OCI-LY7 (cell line): ENCODE measurements at regions not wholly inside any gene's neighbourhood (a gene's known extent, or its start where the extent isn't known, plus 50 kb on each side); places are given as distances from the start of the nearest gene placed in this dataset.

Experiments used
- BruUV-seq: library from RNA; stranded (reverse); fragments of 400-500 nt; replicated peaks from 2 replicates; lab custom pipeline; 2021; lab: Mats Ljungman, UMichigan
- CTCF ChIA-PET: fragments of 300-600 bp; sonication (Branson Sonifier 250); formaldehyde crosslinking; loops from one replicate; lab custom pipeline; 2022; ENCODE audit warnings: antibody characterized with exemption; ENCODE audit not compliant: unreplicated experiment; lab: Charles Lee
- POLR2A ChIA-PET: fragments of 300-600 bp; sonication (Branson Sonifier 250); formaldehyde crosslinking; loops from one replicate; lab custom pipeline; 2022; ENCODE audit warnings: antibody characterized with exemption; lab: Charles Lee
- DNase-seq: peaks from one replicate; pipeline ENCODE4 v3.0.0-alpha.2; 2015; ENCODE audit warnings: low spot score
- H2AFZ ChIP-seq: fragments of 200-600 bp; sonication (generic), shearing (Covaris generic); 2 replicates; pipeline ENCODE4 v1.6.1; 2014; ENCODE audit warnings: mild to moderate bottlenecking, antibody characterized with exemption, low read length, moderate library complexity
- H3K27ac ChIP-seq: fragments of 200-600 bp; sonication (generic); 2 replicates; pipeline ENCODE4 v1.5.1; 2014; ENCODE audit warnings: mixed run types, low read depth, mild to moderate bottlenecking, moderate library complexity, low read length, inconsistent platforms; ENCODE audit not compliant: poor library complexity, severe bottlenecking
- H3K36me3 ChIP-seq: fragments of 200-600 bp; sonication (generic); 2 replicates; pipeline ENCODE4 v1.6.1; 2014; ENCODE audit warnings: mild to moderate bottlenecking, antibody characterized with exemption, low read length, moderate library complexity, mixed read lengths; ENCODE audit not compliant: insufficient read depth
- H3K4me1 ChIP-seq: fragments of 200-600 bp; sonication (generic); 2 replicates; pipeline ENCODE4 v1.5.1; 2014; ENCODE audit warnings: mild to moderate bottlenecking, low read length; ENCODE audit not compliant: insufficient read depth, poor library complexity, severe bottlenecking
- H3K4me2 ChIP-seq: fragments of 200-600 bp; sonication (generic); 2 replicates; pipeline ENCODE4 v1.6.1; 2014; ENCODE audit warnings: mild to moderate bottlenecking, low read length
- H3K4me3 ChIP-seq: fragments of 200-600 bp; sonication (generic); 2 replicates; pipeline ENCODE4 v1.5.1; 2014; ENCODE audit warnings: mild to moderate bottlenecking, low read depth, low read length; ENCODE audit not compliant: poor library complexity, severe bottlenecking
- H3K79me2 ChIP-seq: fragments of 200-600 bp; sonication (generic); 2 replicates; pipeline ENCODE4 v1.6.1; 2016; ENCODE audit warnings: low read depth, mild to moderate bottlenecking, low read length, moderate library complexity, mixed read lengths; ENCODE audit not compliant: insufficient read depth
- H3K9me2 ChIP-seq: fragments of 200-600 bp; sonication (generic); 2 replicates; pipeline ENCODE4 v1.6.1; 2016; ENCODE audit warnings: mild to moderate bottlenecking, low read length, mixed read lengths; ENCODE audit not compliant: insufficient read depth
- H3K9me3 ChIP-seq: fragments of 200-600 bp; sonication (generic); 2 replicates; pipeline ENCODE4 v1.6.1; 2014; ENCODE audit warnings: mild to moderate bottlenecking, mixed run types, low read length, mixed read lengths
- H4K20me1 ChIP-seq: fragments of 200-600 bp; sonication (generic); 2 replicates; pipeline ENCODE4 v1.6.1; 2014; ENCODE audit warnings: mild to moderate bottlenecking, antibody characterized with exemption, low read length, moderate library complexity, mixed read lengths; ENCODE audit not compliant: insufficient read depth
- EZH2phosphoT487 ChIP-seq: fragments of 200-600 bp; sonication (generic); IDR thresholded peaks from 2 replicates; pipeline ENCODE4 v1.6.1; 2018; ENCODE audit warnings: low read depth, borderline replicate concordance, mild to moderate bottlenecking, mixed run types, antibody characterized with exemption, low read length, moderate library complexity, mixed read lengths
- intact Hi-C: fragments of 100-400 bp; cut with micrococcal nuclease; formaldehyde crosslinking; loops from one replicate; pipeline ENCODE4 v1.10.0; 2022; ENCODE audit not compliant: unreplicated experiment
- TF ChIP-seq, protein P1 (sequence below): fragments of 200-600 bp; sonication (generic); conservative IDR thresholded peaks from 2 replicates; pipeline ENCODE4 v1.5.1; 2014; ENCODE audit warnings: mild to moderate bottlenecking, antibody characterized with exemption, low read length, moderate library complexity, mixed read lengths

DNA sequence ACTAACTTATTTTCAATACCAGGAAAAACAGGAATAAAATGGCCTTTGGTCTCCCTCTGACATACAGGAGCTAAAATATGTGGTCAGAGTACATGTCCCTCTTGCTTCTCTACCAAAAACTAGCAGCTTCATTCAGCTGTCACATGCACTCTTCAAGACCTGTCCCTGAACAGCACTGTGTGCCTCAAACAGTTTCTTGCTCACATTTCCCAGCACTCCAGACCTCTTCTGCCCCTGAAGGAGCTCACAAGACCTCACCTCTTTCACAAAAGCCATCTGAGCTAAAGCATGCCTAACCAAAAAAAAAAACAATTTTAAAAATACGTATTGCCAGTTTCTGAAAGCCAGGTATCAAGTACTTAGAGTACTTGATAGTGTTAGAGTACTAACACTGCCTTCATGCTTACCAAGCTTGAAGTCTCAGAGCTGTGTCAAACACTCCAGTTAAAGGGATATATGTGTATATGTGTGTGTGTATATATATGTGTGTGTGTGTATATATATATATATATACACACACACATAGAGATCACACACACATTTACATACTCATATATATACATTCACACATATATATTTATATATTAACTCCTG lies 148.3 kb upstream of the POU3F2 start:
- POLR2A ChIA-PET, result interaction anchor here (0.6 kb wide), 1 partner anchor 365 kb away, joined by 3 read pairs; no protein-coding TSS in a partner anchor
- no peak for TF ChIP-seq EZH2phosphoT487
- TF ChIP-seq, protein P1, sequence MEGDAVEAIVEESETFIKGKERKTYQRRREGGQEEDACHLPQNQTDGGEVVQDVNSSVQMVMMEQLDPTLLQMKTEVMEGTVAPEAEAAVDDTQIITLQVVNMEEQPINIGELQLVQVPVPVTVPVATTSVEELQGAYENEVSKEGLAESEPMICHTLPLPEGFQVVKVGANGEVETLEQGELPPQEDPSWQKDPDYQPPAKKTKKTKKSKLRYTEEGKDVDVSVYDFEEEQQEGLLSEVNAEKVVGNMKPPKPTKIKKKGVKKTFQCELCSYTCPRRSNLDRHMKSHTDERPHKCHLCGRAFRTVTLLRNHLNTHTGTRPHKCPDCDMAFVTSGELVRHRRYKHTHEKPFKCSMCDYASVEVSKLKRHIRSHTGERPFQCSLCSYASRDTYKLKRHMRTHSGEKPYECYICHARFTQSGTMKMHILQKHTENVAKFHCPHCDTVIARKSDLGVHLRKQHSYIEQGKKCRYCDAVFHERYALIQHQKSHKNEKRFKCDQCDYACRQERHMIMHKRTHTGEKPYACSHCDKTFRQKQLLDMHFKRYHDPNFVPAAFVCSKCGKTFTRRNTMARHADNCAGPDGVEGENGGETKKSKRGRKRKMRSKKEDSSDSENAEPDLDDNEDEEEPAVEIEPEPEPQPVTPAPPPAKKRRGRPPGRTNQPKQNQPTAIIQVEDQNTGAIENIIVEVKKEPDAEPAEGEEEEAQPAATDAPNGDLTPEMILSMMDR, result no peak
- Histone ChIP-seq H3K4me2 (no peak overlapping the region), H3K9me3 (no peaks in the 10 kb centered on the region), H4K20me1 (no peaks in the 10 kb centered on the region), H2AFZ (no peak overlapping the region), H3K9me2 (no peaks in the 10 kb centered on the region), H3K79me2 (no peaks in the 10 kb centered on the region), H3K27ac (no peak overlapping the region), H3K4me3 (no peak overlapping the region), H3K36me3 (no peaks in the 10 kb centered on the region), H3K4me1 (no peaks in the 10 kb centered on the region)
- CTCF ChIA-PET, result no interaction called here
- DNase-seq, result no peak
- intact Hi-C loops, result no loop called here
- no TSS peak for BruUV-seq

DNA sequence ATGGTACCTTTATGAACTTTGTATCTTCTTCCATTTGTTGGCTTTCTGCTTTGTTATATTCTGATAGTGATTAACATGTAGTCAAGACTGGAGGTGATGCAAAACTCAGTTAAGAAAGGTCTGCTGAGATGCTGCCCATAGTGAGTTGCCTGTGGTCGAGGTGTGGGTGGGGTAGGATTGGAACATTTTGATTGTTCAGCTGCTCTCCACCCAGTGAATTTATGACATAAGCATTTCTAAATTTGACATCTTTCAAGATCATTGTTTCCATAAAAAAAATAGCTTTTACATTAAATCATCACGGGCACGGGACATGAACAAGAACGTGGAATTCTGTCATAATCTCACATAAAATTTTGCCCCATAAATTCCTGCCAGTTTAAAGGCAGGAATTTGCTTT lies 146.6 kb upstream of the POU3F2 start:
- H3K9me2 ChIP-seq, result no peaks in the 10 kb centered on the region
- H2AFZ ChIP-seq, result no peak overlapping the region
- H3K27ac ChIP-seq, result no peak overlapping the region
- H4K20me1 ChIP-seq, result no peaks in the 10 kb centered on the region
- intact Hi-C loops, result no loop called here
- H3K4me3 ChIP-seq, result no peak overlapping the region
- POLR2A ChIA-PET, result interaction anchor here (0.6 kb wide), 1 partner anchor 1499 kb away, joined by 5 read pairs; no protein-coding TSS in a partner anchor
- no peaks in the 10 kb centered on the region for H3K9me3 ChIP-seq
- CTCF ChIA-PET, result no interaction called here
- TF ChIP-seq EZH2phosphoT487, result no peak
- TF ChIP-seq, protein P1, result no peak
- H3K36me3 ChIP-seq, result no peaks in the 10 kb centered on the region
- H3K79me2 ChIP-seq, result no peaks in the 10 kb centered on the region
- DNase-seq, result no peak
- H3K4me1 ChIP-seq, result no peaks in the 10 kb centered on the region
- BruUV-seq, result no TSS peak
- H3K4me2 ChIP-seq, result no peak overlapping the region

DNA sequence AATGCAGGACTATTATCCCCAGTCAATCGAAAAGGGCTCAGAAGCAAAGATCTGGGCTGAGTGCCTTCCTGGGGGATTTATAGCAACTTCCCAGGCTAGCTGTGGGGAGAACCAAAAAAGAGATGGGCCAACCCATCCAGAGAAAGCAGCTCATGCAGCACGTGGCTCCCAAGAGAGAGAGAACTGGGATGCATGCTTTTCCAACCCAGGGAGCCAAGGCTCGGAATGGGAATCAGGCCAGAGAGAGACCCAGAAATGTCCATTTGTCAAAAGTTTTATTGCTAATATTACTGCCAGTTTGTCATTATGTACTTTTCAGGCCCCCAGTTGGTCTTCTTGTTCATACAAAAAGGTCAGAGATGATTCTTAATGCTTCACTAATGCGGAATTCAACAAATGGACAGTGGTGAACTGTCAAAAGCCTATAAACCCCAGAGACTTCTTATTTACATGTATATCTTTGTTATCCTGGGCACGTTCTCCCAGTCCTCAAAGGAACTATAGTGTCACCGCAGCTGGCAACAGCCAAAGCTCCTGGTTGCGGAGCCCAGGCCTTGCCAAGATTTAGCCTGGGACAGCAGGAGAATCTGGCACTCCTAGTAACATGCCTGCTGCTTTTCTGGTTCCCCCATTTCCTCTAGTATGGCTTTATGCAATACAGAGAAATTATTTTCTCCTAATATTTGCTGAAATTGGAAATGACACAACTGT lies 139.1 kb upstream of the POU3F2 start:
- BruUV-seq, result no TSS peak
- no peaks in the 10 kb centered on the region for H4K20me1 ChIP-seq
- no peaks in the 10 kb centered on the region for H3K36me3 ChIP-seq
- intact Hi-C loops, result no loop called here
- H3K27ac ChIP-seq, result no peak overlapping the region
- H3K4me1 ChIP-seq, result no peaks in the 10 kb centered on the region
- H3K9me2 ChIP-seq, result no peaks in the 10 kb centered on the region
- DNase-seq, result no peak
- no peaks in the 10 kb centered on the region for H3K79me2 ChIP-seq
- H2AFZ ChIP-seq, result no peak overlapping the region
- no peak for TF ChIP-seq EZH2phosphoT487
- TF ChIP-seq, protein P1, result no peak
- H3K4me2 ChIP-seq, result no peak overlapping the region
- ChIA-PET POLR2A (no interaction called here), CTCF (no interaction called here)
- H3K9me3 ChIP-seq, result no peaks in the 10 kb centered on the region
- no peak overlapping the region for H3K4me3 ChIP-seq
